IPS DF 4.7 (cell line): ENCODE measurements at regions not wholly inside any gene's neighbourhood (a gene's known extent, or its start where the extent isn't known, plus 50 kb on each side); places are given as distances from the start of the nearest gene placed in this dataset.

Source experiments
- DNase-seq: peaks from one replicate; pipeline ENCODE4 v3.0.0-alpha.2; 2013; ENCODE audit warnings: low spot score; ENCODE audit errors: extremely low read depth

- no peak for DNase-seq
Measured at GRCh38 chr10:2981361-2981801, 86.0 kb upstream of the PFKP start.

- DNase-seq, result no peak
Measured at GRCh38 chr10:2980791-2981360, 86.5 kb upstream of the PFKP start.

DNA sequence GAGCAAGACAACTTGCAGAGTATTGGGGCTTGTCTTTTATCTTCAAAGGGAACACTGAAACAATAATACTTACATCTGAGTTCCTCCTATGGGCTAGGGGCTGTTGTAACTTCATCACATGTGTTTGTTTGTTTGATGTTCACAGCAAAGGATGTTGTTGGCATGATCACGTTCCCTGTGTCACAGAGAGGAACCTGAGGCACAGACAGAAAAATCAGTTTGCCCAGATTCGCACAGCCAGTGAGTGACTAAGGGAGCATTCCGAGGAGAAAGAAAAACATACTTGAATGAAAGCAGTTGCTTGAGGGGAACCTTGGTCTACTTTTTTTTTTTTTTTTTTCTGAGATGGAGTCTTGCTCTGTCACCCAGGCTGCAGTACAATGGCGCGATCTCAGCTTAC, 87.2 kb upstream of the PFKP start:
- no peak for DNase-seq

GRCh38 chr10:2979306-2979705, 88.0 kb upstream of the PFKP start:
- no peak for DNase-seq

DNA sequence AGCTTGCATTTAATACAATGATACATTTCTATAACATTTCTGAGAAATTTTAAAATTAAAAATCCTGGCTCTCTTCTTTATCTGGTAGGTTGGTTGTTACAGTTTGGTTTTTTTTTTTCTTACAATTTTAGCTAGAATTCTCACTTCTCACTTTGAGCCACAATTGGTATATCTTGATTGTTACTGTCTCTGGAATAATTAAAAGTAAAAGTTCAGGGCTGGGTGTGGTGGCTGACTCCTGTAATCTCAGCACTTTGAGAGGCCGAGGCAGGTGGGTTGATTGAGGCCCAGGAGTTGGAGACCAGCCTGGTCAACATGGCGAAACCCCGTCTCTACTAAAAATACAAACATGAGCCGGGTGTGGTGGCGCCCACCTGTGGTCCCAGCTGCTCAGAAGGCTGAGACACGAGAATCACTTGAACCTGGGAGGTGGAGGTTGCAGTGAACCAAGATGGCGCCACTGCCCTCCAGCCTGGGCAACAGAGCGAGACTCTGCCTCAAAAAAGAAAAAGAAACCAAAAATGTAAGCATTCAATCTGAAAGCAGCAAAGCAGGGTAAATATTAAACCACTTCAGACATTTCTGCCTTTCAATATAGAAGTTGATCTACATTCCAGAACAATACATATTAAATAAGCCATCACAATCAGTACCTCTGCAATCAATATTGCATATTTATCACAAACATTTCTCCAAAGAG, 88.6 kb upstream of the PFKP start:
- DNase-seq, result no peak

GRCh38 chr10:2978111-2978510, 89.2 kb upstream of the PFKP start:
- no peak for DNase-seq

DNA sequence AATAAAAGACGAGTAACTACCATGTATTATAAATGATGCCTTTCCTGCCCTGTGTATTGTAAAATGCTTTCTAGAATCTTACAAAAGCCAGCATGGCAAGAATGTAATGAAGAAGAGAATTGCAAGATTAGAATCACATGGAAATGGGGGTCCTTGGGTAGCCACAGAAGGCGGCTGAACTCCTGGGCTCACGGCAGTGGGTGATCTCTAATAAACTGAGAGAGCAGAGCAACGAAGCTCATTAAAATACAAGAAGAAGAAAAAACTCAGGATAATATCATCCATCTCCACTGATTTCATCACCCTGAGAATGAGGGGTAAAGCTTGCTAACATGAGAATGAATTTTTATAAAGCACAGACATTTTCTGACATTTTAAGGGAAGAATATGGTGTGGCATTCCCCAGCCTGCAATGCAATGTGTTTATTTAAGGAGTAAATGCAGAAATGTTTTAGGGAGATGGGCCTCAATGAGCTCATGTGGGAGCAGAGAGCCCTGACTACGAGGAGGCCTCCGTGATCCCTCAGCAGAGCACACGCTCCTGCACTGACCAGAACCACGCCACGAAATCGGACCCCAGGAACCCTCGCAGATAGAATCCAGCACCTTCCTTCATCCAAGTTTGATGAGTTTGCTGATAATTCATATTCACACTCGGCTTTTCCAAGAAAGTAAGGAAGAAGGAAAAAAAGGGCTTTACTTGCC, 92.7 kb upstream of the PFKP start:
- DNase-seq, result no peak

DNA sequence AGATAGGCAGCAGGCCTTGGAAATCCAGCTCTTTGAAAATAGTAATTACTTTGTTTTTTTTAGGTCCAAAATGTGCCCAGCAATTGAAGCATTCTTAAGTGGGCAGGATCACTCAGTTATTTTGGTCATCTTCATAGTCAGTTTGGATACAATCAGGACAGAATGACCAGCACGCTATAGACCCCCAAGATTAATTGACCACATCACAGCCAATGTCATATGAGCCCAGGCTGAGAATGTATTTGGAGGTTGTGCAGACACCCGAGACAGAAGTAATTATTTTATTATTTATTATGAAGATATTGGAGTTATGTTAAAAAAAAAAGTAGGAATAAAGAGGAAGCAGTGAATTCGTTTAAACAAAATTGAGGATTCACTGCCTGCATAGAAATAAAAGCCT, 93.3 kb upstream of the PFKP start:
- no peak for DNase-seq

- no peak for DNase-seq
Measured at GRCh38 chr10:2972810-2973209, 94.5 kb upstream of the PFKP start.

DNA sequence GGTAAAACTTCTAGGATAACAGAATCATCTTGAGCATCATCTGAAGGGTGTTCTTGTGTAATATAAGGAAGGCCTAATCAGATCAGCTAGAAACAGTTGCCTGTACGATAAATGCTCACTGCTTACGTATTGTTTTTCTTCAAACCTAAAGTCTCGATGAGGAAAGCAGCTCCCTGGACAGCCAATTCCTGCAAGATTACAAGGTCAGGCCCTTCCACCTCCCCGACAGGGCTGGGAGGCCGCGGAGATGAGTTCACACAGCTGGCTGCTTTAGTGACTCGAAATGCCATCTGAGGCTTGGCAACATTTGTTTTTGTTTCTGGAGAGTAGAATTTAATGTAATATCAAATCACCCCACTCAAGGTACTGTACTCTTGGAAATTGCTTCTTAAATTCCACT, 95.1 kb upstream of the PFKP start:
- no peak for DNase-seq

- DNase-seq, result no peak
Measured at GRCh38 chr10:2970190-2970823, 97.0 kb upstream of the PFKP start.

DNA sequence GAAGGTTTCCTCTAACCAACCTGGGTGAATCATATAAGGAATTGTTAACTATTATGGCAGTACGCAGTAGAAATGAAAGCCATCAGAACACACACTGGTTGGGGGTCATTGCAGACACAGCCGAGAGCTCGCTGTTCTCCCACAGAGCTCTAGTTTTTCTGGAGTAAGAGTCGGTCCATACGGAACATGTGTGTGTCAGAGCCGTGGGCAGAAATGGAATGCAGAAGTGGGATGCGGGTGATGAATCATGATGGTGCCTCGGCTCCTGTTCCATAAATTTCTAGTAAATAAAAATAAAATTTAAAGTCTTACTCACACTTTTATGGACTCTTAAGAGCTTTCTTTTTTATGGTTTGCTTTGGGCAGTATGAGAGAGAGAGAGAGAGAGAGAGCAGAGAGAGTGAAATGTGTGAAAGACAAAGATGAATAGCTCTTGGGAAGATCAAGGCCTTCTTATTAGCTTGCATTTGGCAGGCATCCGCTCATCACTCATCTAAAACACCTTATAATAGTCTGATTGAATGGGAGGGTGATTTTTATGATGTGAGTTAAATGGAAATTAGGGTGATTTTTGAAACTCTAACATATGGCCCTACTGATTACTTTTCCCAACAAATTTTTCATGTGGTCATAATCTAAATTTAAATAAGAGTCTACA, 98.8 kb upstream of the PFKP start:
- DNase-seq, result no peak

GRCh38 chr10:2966134-2966533, 101.2 kb upstream of the PFKP start:
- DNase-seq, result no peak

DNA sequence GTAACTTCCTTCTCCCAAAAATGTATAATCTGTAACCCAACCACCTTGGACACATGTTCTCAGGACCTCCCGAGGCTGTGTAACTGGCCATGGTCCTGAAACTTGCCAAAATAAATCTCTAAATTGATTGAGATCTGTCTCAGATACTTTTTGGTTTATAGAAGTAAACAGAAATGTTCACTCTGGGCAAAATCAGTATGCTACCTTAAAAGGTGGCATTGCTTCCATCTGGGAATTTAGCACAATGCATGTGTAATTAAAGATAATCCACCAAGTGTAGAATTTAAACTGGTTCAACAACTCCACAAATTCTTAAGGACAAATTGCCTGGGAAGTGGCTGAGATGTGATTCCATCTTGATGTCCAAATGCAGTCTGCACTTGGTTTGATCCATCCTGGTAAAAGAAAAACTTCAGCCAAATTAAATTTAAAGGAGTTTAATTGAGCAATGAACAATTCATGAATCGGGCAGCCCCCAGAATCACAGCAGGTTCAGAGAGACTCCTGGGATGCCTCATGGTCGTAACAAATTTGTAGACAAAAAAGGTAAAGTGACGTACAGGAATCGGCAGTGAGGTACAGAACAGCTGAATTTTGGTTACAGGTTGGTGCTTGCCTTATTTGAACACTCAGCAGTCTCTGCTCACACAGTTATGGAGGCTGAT, 102.6 kb upstream of the PFKP start:
- DNase-seq, result no peak

GRCh38 chr10:2963889-2964631, 103.3 kb upstream of the PFKP start:
- DNase-seq, result peak; percentile 87

GRCh38 chr10:2962194-2962593, 105.2 kb upstream of the PFKP start:
- no peak for DNase-seq

DNA sequence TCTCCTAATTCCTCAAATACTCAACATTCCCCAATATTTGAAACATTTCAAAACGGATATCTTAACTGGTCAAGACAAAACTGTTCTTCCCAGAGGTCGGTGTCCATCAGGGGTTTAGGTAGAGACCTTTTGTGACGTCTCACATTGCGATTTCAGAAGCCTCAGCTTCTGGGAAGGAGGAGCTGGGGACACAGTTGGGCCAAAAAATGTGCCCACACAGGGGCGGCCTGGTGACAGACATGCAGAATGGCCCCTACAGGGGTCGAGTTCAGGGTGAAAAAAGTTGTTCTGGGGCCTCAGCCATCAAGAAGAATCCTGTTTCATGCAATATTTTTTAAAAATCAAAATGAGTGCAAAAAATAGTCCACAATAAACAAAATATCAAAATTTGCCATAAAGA, 108.7 kb upstream of the PFKP start:
- DNase-seq, result no peak

DNA sequence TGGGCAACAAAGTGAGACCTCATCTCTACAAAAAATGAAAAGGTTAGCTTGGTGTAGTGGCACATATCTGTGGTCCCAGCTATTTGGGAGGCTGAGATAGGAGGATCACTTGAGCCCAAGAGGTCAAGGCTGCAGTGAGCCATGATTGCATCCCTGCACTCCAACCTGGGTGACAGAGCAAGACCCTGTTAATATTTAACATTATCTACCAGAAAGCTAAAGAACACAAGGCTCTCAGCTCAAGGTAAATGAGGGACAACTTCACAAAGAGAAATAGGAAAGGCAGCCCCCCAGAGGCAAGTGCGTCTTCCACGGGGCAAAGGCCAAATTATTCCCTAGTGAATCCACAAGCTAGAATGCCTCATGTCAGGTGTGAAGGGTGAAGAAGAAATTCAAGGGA, 109.6 kb upstream of the PFKP start:
- no peak for DNase-seq

GRCh38 chr10:2955064-2955463, 112.3 kb upstream of the PFKP start:
- DNase-seq, result no peak

DNA sequence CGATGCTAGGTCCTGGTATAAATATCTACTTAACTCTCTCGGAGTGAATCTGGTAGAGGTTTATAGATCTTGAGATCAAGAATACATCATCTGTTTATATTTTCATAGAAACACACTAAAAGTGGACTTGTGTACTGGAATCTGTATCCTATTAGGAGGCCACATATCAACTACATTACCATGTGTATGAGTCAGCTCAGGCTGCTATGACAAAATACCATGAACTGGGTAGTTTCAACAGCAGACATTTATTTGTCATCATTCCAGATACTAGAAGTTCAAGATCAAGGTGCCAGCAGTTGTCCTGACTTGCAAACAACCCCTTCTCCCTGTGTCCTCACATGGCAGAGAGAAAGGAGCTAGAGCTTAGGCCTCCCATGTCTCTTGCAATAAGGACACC, 113.9 kb upstream of the PFKP start:
- DNase-seq, result no peak
